DMS53 treated with DMSO at 0.1 percent for 48 hours (cell line): ENCODE measurements at regions not wholly inside any gene's neighbourhood (a gene's known extent, or its start where the extent isn't known, plus 50 kb on each side); places are given as distances from the start of the nearest gene placed in this dataset.
"Not testable (repeated sequence)": the region's sequence is repeated elsewhere in the genome, so short reads cannot be mapped to it uniquely, and the experiment has no call there.

Experiments
- DNase-seq: peaks from one replicate; lab custom pipeline; 2025; ENCODE audit not compliant: unreplicated experiment; lab: John Stamatoyannopoulos, UW

DNA sequence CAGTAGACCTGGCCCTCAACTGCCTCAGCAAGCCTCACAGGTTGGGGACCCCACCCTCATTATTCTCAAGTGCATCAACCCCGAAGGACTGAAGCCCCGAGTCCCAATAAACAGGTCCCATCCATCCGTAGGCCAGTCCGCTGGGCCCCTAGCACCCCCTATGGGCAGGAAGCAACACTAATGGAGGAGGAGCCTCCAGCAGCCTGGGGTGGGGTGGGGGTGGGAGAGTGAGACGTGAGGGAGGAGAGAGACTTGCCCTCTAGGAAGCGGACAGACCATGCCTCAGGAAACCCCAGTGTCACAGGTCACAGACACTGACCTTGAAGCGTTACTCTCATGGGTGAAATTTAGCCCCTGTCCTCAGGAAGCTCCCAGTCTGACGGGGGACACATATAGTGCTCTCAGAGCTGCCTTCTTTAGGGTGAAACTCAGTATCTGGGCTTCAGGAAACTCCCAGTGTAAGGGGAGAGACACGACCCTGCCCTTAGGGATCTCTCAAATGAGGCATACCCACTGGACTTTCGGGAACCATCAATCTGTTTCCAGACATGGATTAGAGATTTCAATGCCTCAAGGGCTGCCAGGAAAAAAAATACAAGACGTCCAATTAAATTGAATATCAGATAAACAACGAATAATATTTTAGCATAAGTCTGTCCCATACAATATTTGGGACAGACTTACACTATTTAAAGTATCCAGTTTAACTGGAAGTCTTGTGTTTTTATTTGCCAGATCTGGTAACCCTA, 125.8 kb downstream of the MRPL14 start:
- DNase-seq = no peak

DNA sequence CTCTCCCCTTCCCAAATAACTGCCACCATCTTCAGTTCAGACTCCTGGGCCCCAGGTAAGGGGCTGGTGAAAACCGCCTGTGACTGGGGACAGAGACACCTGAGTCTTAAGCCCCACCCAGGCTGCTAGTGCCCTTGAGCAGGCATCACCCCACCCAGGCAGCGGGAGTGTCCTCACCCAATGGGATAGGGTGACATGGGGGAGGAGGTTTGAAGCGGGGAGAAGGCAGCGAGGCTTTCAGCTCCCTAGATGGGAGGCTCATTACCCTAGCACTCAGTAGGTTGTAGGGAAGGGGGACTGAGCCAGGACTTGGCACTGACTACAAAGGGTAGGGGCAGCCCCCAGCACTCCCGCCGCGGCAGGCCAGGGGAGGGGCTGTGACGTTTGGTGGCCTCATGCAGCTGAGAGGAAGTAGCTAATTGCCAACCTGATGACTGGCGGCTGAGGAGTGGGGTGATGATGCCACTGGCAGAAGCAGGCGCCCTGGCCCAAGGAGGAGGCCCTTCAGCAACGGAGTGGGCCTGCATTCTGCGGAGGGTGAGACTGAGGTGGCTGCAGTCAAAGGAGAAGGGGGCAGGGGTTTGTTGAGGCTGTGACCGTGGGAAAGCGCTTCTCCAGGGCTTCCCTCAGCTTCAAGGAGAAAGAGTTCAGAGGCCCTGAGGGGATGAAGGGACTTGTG, 126.9 kb downstream of the MRPL14 start:
- DNase-seq = no peak

DNA sequence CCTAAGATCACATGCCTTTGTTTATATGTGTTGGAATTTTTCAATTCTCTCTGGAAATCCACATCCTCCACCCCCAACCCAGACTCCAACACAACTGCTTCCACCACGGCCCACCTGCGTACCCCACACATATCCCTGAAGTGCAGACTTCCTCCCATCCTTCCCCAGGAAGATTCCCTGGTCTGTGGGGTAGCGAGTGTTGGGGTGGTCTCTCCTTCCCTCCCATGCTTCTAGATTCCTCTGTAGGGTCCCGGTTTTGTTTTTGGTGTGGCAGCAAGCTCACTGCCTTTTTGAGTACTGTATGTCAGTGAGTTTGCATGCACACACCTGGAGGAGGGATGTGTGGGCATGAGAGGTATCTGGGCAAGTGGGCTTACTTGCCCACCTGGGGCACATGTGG, 127.6 kb downstream of the MRPL14 start:
- no peak for DNase-seq

DNA sequence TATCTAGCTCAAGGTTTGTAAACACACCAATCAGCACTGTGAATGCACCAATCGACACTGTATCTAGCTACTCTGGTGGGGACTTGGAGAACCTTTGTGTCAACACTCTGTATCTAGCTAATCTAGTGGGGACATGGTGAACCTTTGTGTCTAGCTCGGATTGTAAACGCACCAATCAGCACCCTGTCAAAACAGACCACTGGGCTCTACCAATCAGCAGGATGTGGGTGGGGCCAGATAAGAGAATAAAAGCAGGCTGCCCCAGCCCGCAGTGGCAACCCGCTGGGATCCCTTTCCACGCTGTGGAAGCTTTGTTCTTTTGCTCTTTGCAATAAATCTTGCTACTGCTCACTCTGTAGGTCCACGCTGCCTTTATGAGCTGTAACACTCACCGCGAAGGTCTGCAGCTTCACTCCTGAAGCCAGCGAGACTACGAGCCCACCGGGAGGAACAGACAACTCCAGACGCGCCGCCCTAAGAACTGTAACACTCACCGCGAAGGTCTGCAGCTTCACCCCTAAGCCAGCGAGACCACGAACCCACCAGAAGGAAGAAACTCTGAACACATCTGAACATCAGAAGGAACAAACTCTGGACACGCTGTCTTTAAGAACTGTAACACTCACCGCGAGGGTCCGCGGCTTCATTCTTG, 128.5 kb downstream of the MRPL14 start:
- not testable (repeated sequence) for DNase-seq

DNA sequence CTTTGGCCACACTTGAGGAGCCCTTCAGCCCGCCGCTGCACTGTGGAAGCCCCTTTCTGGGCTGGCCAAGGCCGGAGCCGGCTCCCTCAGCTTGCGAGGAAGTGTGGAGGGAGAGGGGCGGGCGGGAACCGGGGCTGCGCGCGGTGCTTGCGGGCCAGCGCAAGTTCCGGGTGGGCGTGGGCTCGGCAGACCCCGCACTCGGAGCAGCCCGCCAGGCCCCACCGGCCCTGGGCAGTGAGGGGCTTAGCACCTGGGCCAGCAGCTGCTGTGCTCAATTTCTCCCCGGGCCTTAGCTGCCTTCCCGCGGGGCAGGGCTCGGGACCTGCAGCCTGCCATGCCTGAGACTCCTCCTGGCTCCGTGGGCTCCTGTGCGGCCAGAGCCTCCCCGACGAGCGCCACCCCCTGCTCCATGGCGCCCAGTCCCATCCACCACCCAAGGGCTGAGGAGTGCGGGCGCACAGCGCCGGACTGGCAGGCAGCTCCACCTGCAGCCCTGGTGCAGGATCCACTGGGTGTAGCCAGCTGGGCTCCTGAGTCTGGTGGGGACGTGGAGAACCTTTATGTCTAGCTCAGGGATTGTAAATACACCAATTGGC, 129.2 kb downstream of the MRPL14 start:
- not testable (repeated sequence) for DNase-seq

DNA sequence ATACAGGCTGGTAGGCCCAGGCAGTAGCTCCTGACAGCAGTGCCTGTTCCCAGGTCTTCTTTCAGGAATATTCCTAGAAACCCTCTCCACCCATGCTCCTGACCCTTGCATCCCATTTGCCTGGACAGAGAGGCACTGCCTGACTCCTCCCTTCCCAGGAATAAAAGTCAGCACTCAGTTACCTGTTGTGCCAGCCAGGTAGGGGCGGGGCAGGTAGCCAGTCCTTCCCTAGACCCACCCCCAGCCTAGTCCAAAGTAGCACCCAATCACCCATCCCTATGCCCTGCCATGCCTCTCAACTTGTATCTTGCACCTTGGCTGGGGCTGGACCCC, 129.9 kb downstream of the MRPL14 start:
- no peak for DNase-seq

DNA sequence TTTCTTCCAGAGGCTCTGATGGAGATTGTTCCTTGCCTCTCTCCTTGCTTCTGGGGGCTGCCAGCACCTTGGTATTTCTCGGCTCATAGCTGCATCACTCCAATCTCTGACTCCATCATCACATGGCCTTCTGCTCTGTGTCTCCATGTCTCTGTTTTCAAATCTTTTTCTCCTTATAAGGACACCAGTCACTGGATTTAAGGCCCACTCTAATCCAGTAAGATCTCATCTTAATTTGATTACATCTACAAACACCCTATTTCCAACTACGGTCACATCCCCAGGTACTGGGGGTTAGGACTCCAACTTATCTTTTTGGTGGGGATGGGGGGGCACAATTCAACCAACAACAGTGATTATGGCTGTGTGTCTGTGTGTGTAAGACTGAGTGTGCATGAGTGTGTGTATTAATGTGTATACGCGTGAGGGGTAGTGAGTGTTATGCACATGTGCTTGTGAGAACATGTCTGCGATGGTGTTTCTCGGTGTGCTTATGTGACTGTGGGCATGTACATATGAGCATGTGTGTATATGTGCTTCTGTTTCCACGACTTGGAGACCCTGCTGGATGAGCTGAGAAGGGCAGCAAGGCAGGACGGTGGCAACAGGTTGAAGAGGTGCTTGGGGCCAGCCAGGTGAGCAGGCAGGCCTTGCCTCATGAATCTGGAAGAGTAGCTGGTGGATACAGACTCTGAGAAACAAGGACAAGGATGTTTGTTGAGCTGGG, 130.5 kb downstream of the MRPL14 start:
- no peak for DNase-seq

DNA sequence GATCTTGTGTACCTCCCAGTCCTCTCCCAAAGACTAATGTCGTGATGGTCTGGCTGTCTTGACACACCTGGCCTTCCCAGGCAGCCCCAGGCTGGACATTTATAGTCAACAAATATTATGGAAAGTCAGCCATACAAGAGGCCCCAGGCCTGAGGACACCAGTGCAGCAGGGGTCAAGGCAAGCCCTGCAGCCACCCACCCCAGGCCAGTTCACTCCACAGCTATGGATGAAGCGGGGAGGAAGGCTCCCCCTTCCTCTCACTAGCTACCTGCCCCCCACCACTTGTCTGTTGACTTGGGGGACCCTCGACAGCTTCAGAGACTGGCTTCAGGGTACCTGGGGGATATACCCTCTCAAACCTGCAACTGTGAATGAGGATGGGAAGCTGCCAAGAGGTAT, 132.1 kb downstream of the MRPL14 start:
- no peak for DNase-seq

DNA sequence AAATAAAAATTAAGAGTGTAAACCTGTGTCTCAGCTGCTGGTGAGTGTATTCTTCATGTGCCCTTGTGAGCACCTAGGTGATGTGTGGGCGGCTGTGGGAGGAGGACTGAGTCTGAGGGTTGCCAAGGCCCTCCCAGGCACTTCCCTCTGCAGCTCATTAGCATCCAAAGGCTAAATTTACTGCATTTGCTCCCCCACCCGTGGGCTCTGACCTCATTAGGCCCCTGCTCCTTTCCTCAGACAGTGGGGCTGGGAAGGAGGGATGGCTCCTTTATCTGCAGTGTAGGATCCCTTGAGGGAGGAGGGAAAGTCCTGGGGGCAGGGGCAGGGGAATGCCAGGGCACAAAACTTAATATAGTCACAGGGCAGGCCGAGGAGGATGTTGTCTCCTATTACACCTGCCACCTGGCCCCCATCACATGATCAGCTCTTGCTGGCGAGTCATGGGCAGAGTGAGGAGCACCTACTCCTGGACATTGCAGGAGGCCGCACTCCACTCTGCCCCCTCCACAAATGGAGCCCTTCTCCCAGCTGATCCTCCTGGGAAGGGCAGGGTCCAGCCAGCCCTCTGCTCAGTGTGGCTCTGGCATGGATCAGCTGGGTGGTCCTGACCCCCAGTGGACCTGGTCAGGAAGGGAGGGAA, 133.2 kb downstream of the MRPL14 start:
- peak; percentile 58 for DNase-seq

DNA sequence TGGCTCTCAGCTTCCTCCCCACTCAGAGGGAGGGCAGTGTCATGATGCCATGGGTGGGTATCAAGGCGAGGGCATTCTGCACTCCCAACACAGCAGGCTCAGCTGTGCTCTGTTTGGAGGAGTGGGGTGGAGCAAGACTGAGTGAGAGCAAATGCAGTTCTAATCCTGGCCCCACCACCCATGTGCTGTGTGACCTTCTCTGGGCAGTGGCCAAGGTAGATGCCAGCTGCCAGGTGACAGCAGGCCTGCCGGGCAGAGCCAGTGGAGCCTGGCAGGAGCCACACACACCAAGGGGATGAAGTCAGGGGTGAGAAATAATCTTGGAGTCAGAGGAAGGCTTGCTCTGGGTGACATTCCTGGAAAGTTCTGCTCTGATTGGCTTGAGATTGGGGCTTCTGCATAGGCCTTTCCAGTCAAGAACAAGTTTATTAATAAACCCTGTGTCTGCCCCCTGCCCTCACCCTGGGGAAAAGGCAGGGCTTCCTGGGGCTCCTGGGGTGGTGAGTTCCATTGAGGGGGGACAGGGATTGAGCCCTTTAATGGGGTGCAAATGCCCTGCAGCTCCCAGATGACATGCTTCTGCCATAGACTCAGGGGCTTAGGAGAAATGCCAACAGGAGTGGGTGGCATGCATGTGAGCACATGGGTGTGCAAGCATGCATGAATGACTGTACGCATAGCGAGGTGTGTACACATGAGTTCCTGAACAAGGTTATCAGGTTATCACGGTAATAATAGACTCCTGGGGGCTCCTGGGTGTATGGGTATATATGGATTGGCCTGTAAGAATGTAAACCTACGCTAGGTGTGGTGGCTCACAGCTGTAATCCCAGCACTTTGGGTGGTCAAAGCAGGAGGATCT, 134.2 kb downstream of the MRPL14 start:
- no peak for DNase-seq

DNA sequence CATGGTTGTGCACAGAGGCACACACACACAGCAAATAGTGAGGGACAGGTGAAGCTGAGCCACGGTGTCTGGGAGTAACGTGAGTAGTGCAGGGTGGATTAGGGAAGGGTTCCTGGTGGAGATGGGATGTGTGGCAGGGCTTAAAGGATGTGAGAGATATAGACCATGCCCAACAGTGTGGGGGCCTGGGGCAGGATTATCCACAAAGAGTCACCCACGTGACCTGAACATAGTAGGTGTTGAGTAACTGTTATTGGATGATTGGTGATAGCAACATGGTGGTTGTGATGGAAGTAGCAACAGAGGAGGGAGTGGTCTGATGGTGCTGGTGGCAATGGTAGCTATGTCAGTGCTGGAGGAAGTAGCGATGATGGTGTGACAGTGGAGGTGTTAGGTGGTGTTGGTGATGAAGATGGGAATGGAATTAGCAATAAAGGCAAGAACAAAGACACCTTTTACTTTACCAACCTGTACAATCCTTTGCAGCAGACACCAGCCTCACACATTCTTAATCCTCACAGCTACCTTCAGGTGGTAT, 135.1 kb downstream of the MRPL14 start:
- no peak for DNase-seq

DNA sequence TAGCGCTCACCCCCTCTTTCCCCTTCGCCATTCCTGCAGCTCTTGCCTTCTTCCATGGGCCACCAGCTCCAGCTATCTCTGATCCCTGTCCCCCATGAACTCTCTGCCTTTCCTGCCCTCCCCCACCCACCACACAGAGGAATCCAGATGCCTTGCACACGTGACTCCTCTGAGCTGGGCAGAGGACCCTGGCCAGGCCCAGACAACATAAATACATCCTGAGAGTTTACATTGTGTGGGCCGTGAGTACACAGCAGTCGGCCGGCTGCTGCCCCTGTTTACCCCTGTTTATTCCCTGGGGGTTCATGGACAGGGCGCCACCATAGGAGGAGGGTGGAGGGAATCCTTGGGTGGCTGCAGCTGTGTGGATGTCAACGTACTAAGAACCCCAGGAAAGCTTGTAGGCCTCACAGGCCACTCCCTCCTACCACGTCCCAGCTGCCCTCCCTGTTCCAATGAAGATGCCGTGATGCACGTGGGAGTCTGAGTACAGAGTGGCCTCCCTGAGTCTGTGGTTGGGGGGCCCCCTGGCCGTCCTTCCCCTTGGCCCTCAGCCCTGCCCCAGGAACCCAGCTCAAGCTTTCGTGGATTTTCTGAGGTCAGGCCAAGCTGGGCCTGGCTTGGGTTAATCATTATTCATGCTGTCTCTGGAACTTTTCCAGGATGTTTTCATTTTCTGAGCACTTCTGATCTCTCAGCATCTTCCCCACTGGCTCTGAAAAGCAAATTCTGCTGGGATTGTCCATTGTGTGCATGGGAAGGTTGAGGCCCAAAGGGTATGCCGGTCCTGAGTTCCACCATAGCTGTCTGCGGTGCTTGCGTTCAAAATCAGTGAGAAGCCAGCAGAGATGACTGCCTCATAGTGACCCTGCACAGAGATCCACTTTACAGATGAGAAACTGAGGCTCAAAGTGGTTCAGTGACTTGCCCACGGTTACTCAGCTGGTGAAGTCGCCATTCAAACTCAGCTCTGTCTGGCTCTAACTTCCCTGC, 136.3 kb downstream of the MRPL14 start:
- DNase-seq = peak; percentile 76

DNA sequence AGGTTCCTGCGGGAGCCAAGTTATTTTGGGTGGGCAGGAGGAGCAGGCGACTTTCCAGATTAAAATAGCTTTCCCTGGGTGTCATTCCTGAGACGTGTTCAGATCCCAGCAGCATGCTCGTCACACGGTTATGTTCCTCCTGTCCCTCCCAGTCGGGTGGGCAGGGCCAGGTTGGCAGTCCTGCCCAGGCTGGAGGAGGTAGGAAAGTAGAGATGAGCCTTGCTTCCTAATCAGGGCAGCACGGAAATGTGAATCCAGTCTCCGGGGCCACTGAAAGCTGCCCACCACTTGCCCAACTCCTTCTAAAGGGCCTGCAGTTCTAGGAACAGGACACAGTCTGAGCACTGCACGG, 137.0 kb downstream of the MRPL14 start:
- peak; percentile 38 for DNase-seq

DNA sequence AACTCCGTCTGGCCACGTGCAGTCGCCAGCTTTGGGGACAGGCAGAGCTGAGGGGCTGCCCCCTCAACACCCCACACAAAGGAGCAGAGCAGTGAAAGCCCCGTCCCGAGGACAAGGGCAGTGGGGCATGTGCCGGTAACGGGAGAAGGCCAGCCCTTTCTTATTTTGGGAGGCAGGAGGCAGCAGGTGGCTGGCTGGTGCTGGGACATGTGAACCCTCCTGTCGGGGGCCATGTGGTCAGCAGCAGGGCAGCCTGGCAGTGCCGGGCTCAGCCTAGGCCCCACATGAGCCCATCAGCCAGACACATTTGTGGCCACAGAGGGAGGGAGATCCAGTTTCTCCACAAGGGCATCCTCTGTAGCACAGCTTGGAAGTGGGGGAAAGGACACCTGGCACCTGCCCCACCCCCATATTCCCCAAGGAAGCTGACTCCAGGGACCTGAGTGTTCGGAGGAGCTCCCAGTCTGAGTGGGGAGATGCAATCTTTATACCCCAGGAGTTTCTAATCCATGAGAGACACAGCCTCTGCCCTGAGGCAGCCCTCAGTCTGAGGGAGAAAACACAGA, 137.6 kb downstream of the MRPL14 start:
- DNase-seq = no peak

DNA sequence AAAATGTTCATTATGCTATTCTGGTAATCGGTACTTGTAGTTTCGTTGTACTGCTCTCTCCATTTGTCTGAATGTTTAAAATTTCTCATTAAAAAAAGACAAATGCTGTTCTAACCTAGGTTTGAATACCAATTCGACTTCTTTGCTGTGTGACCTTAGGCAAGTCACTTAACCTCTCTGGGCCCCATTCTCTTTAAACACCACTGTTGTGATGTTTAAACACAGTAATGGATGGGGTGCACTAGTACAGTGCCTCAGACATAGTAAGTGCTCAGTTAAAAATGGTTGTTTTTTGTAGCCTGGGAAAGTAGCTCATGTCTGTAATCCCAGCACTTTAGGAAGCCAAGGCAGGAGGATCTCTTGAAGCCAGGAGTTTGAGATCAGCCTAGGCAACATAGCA, 138.5 kb downstream of the MRPL14 start:
- no peak for DNase-seq

DNA sequence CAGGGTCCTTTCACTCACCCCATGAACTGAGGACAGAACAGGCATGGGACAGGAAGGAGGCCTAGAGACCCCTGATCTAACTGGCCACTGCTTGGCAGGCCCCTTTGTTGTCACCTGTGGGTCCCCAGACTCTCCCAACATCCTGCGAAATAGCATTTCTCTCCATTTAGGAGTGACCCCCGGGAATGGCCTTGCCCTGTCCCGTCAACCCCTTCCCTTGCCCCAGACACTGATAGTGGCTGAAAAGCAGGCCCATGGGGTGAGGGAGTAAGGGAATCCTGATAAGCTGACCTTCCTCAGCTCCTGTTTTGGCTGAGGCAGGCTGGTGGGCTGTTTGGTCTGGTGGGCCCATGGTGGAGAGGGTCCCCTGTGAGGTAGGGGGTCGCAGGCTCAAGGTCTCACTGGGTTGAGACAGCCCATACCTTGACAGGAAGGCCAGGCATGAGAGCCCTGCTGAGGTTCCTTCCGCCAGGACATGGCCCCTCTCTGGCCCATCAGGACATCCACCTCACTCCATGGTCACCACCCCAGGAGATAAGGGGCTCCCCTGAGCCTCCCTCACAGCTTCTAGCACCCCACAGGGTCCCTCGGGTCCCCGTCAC, 139.3 kb downstream of the MRPL14 start:
- DNase-seq = no peak

DNA sequence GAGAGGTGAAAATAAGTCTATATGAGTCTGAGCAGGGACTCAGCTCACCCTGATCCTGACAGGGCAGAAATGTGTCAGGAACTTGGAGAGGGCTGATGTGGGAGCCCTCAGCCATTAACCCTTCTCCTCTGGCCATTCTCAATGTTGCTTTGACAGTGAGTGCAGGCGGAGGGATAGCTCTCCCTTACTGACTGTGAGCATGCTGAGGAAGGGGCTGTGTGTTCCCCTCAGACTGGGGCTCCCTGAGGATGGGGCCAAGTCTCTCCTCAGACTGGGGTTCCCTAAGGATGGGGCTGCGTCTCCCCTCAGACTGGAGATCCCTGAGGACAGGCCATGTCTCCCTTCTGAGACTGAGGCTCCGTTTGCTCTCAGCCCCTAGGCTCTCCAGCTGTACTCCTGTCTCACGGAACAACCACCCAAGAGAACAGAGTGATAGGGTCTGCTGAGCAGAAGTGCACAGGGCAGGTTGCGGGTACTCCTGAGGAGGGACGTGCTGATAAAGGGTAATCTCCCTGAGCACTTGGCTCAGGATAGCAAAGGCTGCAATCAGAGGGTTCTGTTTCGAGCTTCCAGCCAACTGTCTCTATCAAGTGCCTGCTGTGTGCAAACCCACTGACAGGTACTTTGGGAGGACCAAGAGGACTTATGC, 141.0 kb downstream of the MRPL14 start:
- no peak for DNase-seq
